Fibroblast of pulmonary artery (primary cell): ENCODE measurements at regions not wholly inside any gene's neighbourhood (a gene's known extent, or its start where the extent isn't known, plus 50 kb on each side); places are given as distances from the start of the nearest gene placed in this dataset.
"Not testable (repeated sequence)": the region's sequence is repeated elsewhere in the genome, so short reads cannot be mapped to it uniquely, and the experiment has no call there.

Experiments used
- DNase-seq: peaks from one replicate; pipeline ENCODE4 v3.0.0-alpha.2; 2010; ENCODE audit warnings: low read depth
- H3K4me3 ChIP-seq: replicated peaks from 2 replicates; pipeline ENCODE4 v1.5.1; 2011; ENCODE audit warnings: low read depth, mild to moderate bottlenecking, control low read depth, low read length, moderate library complexity
- CTCF ChIP-seq: IDR thresholded peaks from 2 replicates; pipeline ENCODE4 v1.5.1; 2011; ENCODE audit warnings: mild to moderate bottlenecking, control low read depth, low read length, inconsistent platforms; ENCODE audit errors: missing control alignments

GRCh38 chr12:72995616-72996015 lies 723.4 kb downstream of the TRHDE start:
- no peak for TF ChIP-seq CTCF
- DNase-seq, result no peak
- no peak overlapping the region for H3K4me3 ChIP-seq

- DNase-seq, H3K4me3 ChIP-seq: not testable (repeated sequence)
Measured at GRCh38 chr12:73001806-73002205, 729.6 kb downstream of the TRHDE start.

- DNase-seq, H3K4me3 ChIP-seq: not testable (repeated sequence)
Measured at GRCh38 chr12:73002504-73002903, 730.3 kb downstream of the TRHDE start.

GRCh38 chr12:73009138-73009834 lies 737.1 kb downstream of the TRHDE start:
- not testable (repeated sequence) for H3K4me3 ChIP-seq, DNase-seq

- no peak for TF ChIP-seq CTCF
- H3K4me3 ChIP-seq, result no peak overlapping the region
- no peak for DNase-seq
Measured at GRCh38 chr12:73017981-73018380, 745.8 kb downstream of the TRHDE start.

- no peak for DNase-seq
- TF ChIP-seq CTCF, result no peak
- H3K4me3 ChIP-seq, result no peak overlapping the region
Measured at GRCh38 chr12:73053893-73054292, 781.7 kb downstream of the TRHDE start.

- DNase-seq, result no peak
- TF ChIP-seq CTCF, result no peak
- H3K4me3 ChIP-seq, result no peak overlapping the region
Measured at GRCh38 chr12:73057428-73057827, 785.3 kb downstream of the TRHDE start.

GRCh38 chr12:73065913-73066312 lies 793.7 kb downstream of the TRHDE start:
- no peak overlapping the region for H3K4me3 ChIP-seq
- no peak for DNase-seq
- TF ChIP-seq CTCF, result no peak

- TF ChIP-seq CTCF, result no peak
- no peak overlapping the region for H3K4me3 ChIP-seq
- no peak for DNase-seq
Measured at GRCh38 chr12:73067616-73068015, 795.4 kb downstream of the TRHDE start.
